Neutrophil (primary cell): ENCODE measurements at regions not wholly inside any gene's neighbourhood (a gene's known extent, or its start where the extent isn't known, plus 50 kb on each side); places are given as distances from the start of the nearest gene placed in this dataset.

ENCODE experiments used
- H3K27ac ChIP-seq: fragments of 200-600 bp; sonication (generic); 2 replicates; pipeline ENCODE4 v1.5.1; 2016; ENCODE audit warnings: mild to moderate bottlenecking, moderate library complexity
- H3K27me3 ChIP-seq: fragments of 200-600 bp; sonication (generic); 2 replicates; pipeline ENCODE4 v1.6.0; 2016; ENCODE audit warnings: mild to moderate bottlenecking
- H3K36me3 ChIP-seq: fragments of 200-600 bp; sonication (generic); 2 replicates; pipeline ENCODE4 v1.5.1; 2017
- H3K4me1 ChIP-seq, 2 experiments: fragments of 200-600 bp in 1 of 2; sonication (generic) in 1 of 2; 1 replicate in 1 of 2; 2 replicates in 1 of 2; pipeline versions ENCODE4 v1.5.1 to v1.6.1; 2013 to 2016; ENCODE audit warnings: low read depth in 1 of 2, low read length in 1 of 2, mild to moderate bottlenecking in 1 of 2, moderate library complexity in 1 of 2; ENCODE audit not compliant: control insufficient read depth in 1 of 2, insufficient read depth in 1 of 2
- H3K4me3 ChIP-seq, 2 experiments: fragments of 200-600 bp in 1 of 2; sonication (generic) in 1 of 2; 1 replicate in 1 of 2; 2 replicates in 1 of 2; pipeline ENCODE4 v1.5.1; 2013 to 2016; ENCODE audit warnings: low read depth in 1 of 2, low read length in 1 of 2, mild to moderate bottlenecking in 1 of 2, moderate library complexity in 1 of 2
- H3K9me3 ChIP-seq: fragments of 200-600 bp; sonication (generic); 2 replicates; pipeline ENCODE4 v1.5.1; 2016
- TF ChIP-seq, protein P1 (sequence below): fragments of 200-600 bp; sonication (generic); IDR thresholded peaks from 2 replicates; pipeline ENCODE4 v1.5.1; 2016; ENCODE audit warnings: antibody characterized with exemption

DNA sequence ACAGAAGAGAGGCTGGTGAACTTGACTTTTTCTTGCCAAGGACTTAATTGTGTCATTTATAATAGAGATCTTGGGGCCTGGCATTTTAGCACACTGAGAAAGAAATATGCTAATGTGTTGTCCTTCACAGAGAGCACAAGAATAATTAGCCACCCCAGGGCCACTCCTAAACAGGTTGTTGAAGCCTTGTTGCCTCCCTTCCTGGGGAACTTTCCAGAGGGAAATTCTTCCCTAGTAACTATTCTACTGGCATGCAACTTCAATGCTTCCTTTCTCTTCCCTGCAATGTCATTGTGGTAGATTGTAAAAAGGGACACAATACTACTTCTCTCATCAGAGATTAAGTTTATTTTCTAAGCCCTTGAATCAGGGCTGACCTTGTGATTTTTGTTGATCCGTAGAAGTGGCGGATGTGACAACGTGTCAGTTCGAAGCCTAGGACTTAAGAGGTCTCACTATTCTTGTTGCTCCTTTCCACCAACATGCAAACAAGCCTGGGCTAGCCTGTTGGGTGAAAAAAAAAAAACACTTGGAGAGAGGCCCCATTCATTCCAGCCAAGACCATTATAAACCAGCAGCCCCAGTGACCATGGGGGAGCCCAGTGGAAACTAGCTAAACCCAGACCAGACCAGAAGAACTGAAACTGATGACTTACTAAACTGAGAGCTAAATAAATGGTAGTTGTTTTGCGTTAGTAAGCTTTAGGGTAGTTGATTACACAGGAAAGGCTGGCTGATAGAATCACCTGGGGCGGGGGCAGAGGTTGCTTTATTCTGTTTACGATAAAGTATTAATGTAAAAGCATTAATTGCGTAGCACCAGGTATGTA, 287.2 kb downstream of the SHQ1 start:
- Histone ChIP-seq H3K36me3 (no peaks in the 10 kb centered on the region), H3K4me3 (no peak overlapping the region), H3K4me1 (peaks cover 43% of the 10 kb centered on the region in 2 experiments), H3K27ac (peak overlapping the region; percentile 56), H3K27me3 (no peaks in the 10 kb centered on the region), H3K9me3 (no peaks in the 10 kb centered on the region)
- TF ChIP-seq, protein P1, sequence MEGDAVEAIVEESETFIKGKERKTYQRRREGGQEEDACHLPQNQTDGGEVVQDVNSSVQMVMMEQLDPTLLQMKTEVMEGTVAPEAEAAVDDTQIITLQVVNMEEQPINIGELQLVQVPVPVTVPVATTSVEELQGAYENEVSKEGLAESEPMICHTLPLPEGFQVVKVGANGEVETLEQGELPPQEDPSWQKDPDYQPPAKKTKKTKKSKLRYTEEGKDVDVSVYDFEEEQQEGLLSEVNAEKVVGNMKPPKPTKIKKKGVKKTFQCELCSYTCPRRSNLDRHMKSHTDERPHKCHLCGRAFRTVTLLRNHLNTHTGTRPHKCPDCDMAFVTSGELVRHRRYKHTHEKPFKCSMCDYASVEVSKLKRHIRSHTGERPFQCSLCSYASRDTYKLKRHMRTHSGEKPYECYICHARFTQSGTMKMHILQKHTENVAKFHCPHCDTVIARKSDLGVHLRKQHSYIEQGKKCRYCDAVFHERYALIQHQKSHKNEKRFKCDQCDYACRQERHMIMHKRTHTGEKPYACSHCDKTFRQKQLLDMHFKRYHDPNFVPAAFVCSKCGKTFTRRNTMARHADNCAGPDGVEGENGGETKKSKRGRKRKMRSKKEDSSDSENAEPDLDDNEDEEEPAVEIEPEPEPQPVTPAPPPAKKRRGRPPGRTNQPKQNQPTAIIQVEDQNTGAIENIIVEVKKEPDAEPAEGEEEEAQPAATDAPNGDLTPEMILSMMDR: no peak

DNA sequence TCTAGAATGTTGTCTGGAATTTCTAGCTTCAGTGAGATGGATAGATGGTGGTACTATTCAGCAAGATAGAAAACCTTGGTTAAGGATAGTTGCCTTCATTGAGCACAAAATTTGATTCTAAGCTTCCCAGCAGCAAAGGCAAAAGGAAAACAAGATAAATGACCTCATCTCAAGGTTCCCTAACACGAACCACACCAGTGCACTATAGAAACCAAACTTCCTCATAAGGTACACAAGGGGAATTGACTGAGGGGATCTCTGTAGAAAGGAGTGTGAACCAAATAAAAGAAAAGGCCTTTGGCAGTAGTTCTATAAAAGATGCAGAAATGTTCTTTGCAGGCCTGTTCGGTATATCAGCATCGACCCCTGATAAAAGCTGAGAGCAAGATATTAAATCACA, 288.9 kb downstream of the SHQ1 start:
- no peaks in the 10 kb centered on the region for H3K27me3 ChIP-seq
- peak overlapping the region; percentile 23 to 43 for H3K4me3 ChIP-seq
- peaks cover 37 to 43% of the 10 kb centered on the region in 2 experiments for H3K4me1 ChIP-seq
- no peaks in the 10 kb centered on the region for H3K9me3 ChIP-seq
- TF ChIP-seq, protein P1: no peak
- no peaks in the 10 kb centered on the region for H3K36me3 ChIP-seq
- peak overlapping the region; percentile 91 for H3K27ac ChIP-seq

DNA sequence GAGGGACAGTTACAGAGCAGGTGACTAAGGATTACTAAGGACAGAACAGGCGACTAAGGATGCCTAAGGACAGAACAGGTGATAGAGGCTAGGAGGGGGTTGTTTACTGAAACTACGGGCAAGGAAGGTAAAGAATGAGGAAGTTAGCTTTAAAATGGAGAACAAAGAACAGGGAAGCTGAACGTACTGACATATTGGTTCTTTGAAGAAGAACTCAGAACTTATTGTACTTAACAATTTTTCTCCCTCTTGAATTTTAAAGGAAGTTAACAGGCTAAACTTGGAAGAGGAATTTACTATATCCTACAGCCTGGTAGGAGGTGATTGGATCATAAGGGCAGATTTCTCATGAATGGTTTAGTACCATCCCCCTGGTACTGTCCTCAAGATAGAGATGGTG, 290.2 kb downstream of the SHQ1 start:
- Histone ChIP-seq H3K9me3 (no peaks in the 10 kb centered on the region), H3K27me3 (no peaks in the 10 kb centered on the region), H3K27ac (peak overlapping the region; percentile 91), H3K36me3 (no peaks in the 10 kb centered on the region), H3K4me3 (peak overlapping the region in 1 of 2 experiments; percentile 43), H3K4me1 (peaks cover 37 to 43% of the 10 kb centered on the region in 2 experiments)
- TF ChIP-seq, protein P1: no peak

DNA sequence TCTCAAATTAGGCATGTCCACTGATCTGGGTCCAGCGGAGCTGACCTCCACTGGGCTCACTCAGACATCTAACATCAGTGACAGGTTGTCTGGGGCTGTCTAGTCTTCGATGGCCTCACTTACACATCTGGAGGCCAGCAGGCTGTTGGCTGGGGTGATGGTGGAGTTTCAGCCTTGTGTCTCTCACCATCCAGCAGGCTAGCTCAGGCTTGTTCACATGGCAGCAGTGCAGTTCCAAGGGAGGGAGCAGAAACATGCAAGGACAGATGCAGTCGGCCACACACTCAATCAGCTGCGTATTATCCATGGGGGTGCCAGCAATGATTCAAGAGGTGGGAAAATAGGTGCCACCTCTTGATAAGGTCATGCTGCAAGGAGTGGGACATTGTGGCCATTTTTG, 292.5 kb downstream of the SHQ1 start:
- no peaks in the 10 kb centered on the region for H3K9me3 ChIP-seq
- H3K27me3 ChIP-seq: no peaks in the 10 kb centered on the region
- peaks cover 34 to 38% of the 10 kb centered on the region in 2 experiments for H3K4me1 ChIP-seq
- H3K4me3 ChIP-seq: no peak overlapping the region
- peak overlapping the region; percentile 91 for H3K27ac ChIP-seq
- H3K36me3 ChIP-seq: no peaks in the 10 kb centered on the region
- TF ChIP-seq, protein P1: no peak

DNA sequence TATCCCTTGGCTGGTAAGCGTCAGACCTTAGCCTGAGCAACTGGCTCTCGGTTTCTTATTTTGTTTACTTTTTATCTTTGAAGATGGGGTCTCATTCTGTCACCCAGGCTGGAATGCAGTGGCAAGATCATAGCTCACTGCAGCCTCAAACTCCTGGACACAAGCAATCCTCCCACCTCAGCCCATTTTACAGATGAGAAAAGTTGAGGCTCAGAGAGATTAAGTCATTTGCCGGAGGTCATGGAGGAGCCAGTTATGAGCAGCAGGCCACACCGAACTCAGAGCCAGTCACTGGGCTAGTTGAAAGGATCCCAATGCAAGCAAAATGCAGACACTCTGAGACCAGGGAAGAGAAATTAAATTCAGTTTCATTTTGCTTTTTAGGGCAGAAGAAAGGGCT, 293.6 kb downstream of the SHQ1 start:
- peaks cover 37 to 40% of the 10 kb centered on the region in 2 experiments for H3K4me1 ChIP-seq
- TF ChIP-seq, protein P1: no peak
- H3K4me3 ChIP-seq: no peak overlapping the region
- no peaks in the 10 kb centered on the region for H3K9me3 ChIP-seq
- H3K36me3 ChIP-seq: no peaks in the 10 kb centered on the region
- no peaks in the 10 kb centered on the region for H3K27me3 ChIP-seq
- H3K27ac ChIP-seq: no peak overlapping the region
